Endothelial cell of umbilical vein (primary cell): ENCODE measurements at regions not wholly inside any gene's neighbourhood (a gene's known extent, or its start where the extent isn't known, plus 50 kb on each side); places are given as distances from the start of the nearest gene placed in this dataset.

Experiments used
- BruUV-seq: library from RNA; stranded (reverse); fragments of 400-500 nt; replicated peaks from 2 replicates; lab custom pipeline; 2021; lab: Mats Ljungman, UMichigan
- CTCF ChIA-PET: fragments of 300-600, 350-600 bp; sonication (Branson Sonifier 250); formaldehyde crosslinking; loops from one replicate; lab custom pipeline; 2021; ENCODE audit warnings: antibody characterized with exemption, inconsistent platforms; lab: Charles Lee
- POLR2A ChIA-PET: fragments of 300-600, 350-600 bp; sonication (Branson Sonifier 250); formaldehyde crosslinking; loops from one replicate; lab custom pipeline; 2021; ENCODE audit warnings: antibody characterized with exemption, inconsistent platforms; lab: Charles Lee
- DNase-seq: peaks from one replicate; pipeline ENCODE4 v3.0.0-alpha.2; 2011; ENCODE audit warnings: low read depth, low spot score
- FAIRE-seq: peaks from 2 replicates; lab custom pipeline; 2011; peaks lifted over from hg19 to GRCh38; lab: Jason Lieb, UNC
- H2AFZ ChIP-seq: 2 replicates; pipeline ENCODE4 v1.6.0; 2012; ENCODE audit warnings: low read depth, low read length, control low read depth, inconsistent platforms
- H3K27ac ChIP-seq: 2 replicates; pipeline ENCODE4 v1.5.1; 2011; ENCODE audit warnings: low read depth, mild to moderate bottlenecking, control low read depth, low read length, moderate library complexity; ENCODE audit not compliant: insufficient read depth
- H3K27me3 ChIP-seq, 2 experiments: 2 replicates each; pipeline versions ENCODE4 v1.6.0 to v1.6.1; 2011; ENCODE audit warnings: low read length in 2 of 2, mixed read lengths in 1 of 2; ENCODE audit not compliant: control insufficient read depth in 2 of 2, insufficient read depth in 2 of 2
- H3K36me3 ChIP-seq, 2 experiments: 2 replicates in 1 of 2; 3 replicates in 1 of 2; pipeline ENCODE4 v1.5.1; 2011; ENCODE audit warnings: low read length in 2 of 2, mild to moderate bottlenecking in 1 of 2, moderate library complexity in 1 of 2; ENCODE audit not compliant: control insufficient read depth in 2 of 2, insufficient read depth in 2 of 2; ENCODE audit errors: extremely low read depth in 1 of 2
- H3K4me1 ChIP-seq: 3 replicates; pipeline ENCODE4 v1.5.1; 2011; ENCODE audit warnings: mild to moderate bottlenecking, low read length; ENCODE audit not compliant: control insufficient read depth, insufficient read depth; ENCODE audit errors: extremely low read depth
- H3K4me2 ChIP-seq: 2 replicates; pipeline ENCODE4 v1.6.1; 2011; ENCODE audit warnings: low read length, control low read depth, mixed read lengths; ENCODE audit not compliant: insufficient read depth
- H3K4me3 ChIP-seq, 3 experiments: fragments of 200-600 bp in 1 of 3; sonication (generic), shearing (Covaris generic) in 1 of 3; replicated peaks in 1 of 3; 2 replicates each; pipeline ENCODE4 v1.5.1; 2011 to 2016; ENCODE audit warnings: control low read depth in 3 of 3, low read length in 3 of 3, mild to moderate bottlenecking in 2 of 3, inconsistent platforms in 1 of 3, low read depth in 1 of 3, moderate library complexity in 1 of 3; ENCODE audit not compliant: insufficient read depth in 1 of 3
- H3K79me2 ChIP-seq: 2 replicates; pipeline ENCODE4 v1.6.0; 2012; ENCODE audit warnings: low read length, inconsistent platforms; ENCODE audit not compliant: control insufficient read depth, insufficient read depth
- H3K9ac ChIP-seq: replicated peaks from 2 replicates; pipeline ENCODE3; 2011; ENCODE audit warnings: low read length, control low read depth; ENCODE audit not compliant: insufficient read depth; ENCODE audit errors: extremely low read depth
- H3K9me1 ChIP-seq: replicated peaks from 3 replicates; pipeline ENCODE4 v1.6.0; 2011; ENCODE audit warnings: mild to moderate bottlenecking, low read length; ENCODE audit not compliant: control insufficient read depth, insufficient read depth; ENCODE audit errors: extremely low read depth
- H3K9me3 ChIP-seq: replicated peaks from 2 replicates; pipeline ENCODE4 v1.5.1; 2012; ENCODE audit warnings: low read length, inconsistent platforms; ENCODE audit not compliant: control insufficient read depth, insufficient read depth
- H4K20me1 ChIP-seq: replicated peaks from 2 replicates; pipeline ENCODE3; 2011; ENCODE audit warnings: mild to moderate bottlenecking, low read length; ENCODE audit not compliant: control insufficient read depth, insufficient read depth; ENCODE audit errors: extremely low read depth
- CTCF ChIP-seq, 2 donors: IDR thresholded peaks; 1 replicate in 1 of 2; 2 replicates in 1 of 2; pipeline ENCODE4 v1.5.1; 2011; ENCODE audit warnings: low read length in 2 of 2, mild to moderate bottlenecking in 2 of 2, moderate library complexity in 2 of 2, control low read depth in 1 of 2, inconsistent platforms in 1 of 2, low read depth in 1 of 2; ENCODE audit not compliant: insufficient read depth in 1 of 2; ENCODE audit errors: extremely low read depth in 1 of 2
- FOS ChIP-seq: IDR thresholded peaks from 2 replicates; pipeline ENCODE4 v1.6.1; 2011; ENCODE audit warnings: mild to moderate bottlenecking, low read length, moderate library complexity, borderline replicate concordance; ENCODE audit not compliant: insufficient read depth
- GATA2 ChIP-seq: IDR thresholded peaks from 2 replicates; pipeline ENCODE4 v1.7.0; 2011; ENCODE audit warnings: low read depth, mild to moderate bottlenecking, moderate library complexity, mixed read lengths, low read length; ENCODE audit not compliant: insufficient read length, insufficient read depth
- JUN ChIP-seq: IDR thresholded peaks from 2 replicates; pipeline ENCODE4 v1.6.1; 2011; ENCODE audit warnings: borderline replicate concordance, low read depth; ENCODE audit not compliant: insufficient read length, insufficient read depth
- MAX ChIP-seq: IDR thresholded peaks from 2 replicates; pipeline ENCODE4 v1.6.1; 2011; ENCODE audit not compliant: insufficient read depth, insufficient read length
- MYC ChIP-seq: IDR thresholded peaks from one replicate; pipeline ENCODE4 v1.6.1; 2011; ENCODE audit warnings: mild to moderate bottlenecking, low read depth, low read length
- dilution Hi-C: fragments of 300-500 bp; cut with MboI; formaldehyde crosslinking; loops from one replicate; pipeline ENCODE4 v1.15.0; 2019; ENCODE audit warnings: low sequenced_read_pairs; ENCODE audit not compliant: extremely low pct_ligation_motif_present
- intact Hi-C: fragments of 100-400 bp; cut with micrococcal nuclease; formaldehyde crosslinking; loops from one replicate; pipeline ENCODE4 v1.10.0; 2022

- CTCF ChIA-PET, result no interaction called here
- intact Hi-C loops (no loop called here), dilution Hi-C loops (no loop called here)
- Histone ChIP-seq H3K36me3 (no peaks in the 10 kb centered on the region), H3K79me2 (no peaks in the 10 kb centered on the region), H3K9me3 (no peaks in the 10 kb centered on the region), H3K9ac (no peak overlapping the region), H4K20me1 (no peaks in the 10 kb centered on the region), H3K9me1 (no peaks in the 10 kb centered on the region), H3K27ac (peak overlapping the region; percentile 24), H3K4me3 (peak overlapping the region in 1 of 3 experiments; percentile 5), H3K4me1 (peaks cover 20% of the 10 kb centered on the region), H3K4me2 (peak overlapping the region; percentile 24), H3K27me3 (no peaks in the 10 kb centered on the region), H2AFZ (no peak overlapping the region)
- TF ChIP-seq GATA2 (no peak), JUN (peak; percentile 50), CTCF (IDR thresholded peaks at IDR 0.05; ENCODE audit: extremely low read depth in 1 of 2, insufficient read depth in 1 of 2, low read depth in 1 of 2, low read length in 2 of 2) (no peak), MAX (no peak), MYC (no peak), FOS (peak; percentile 67)
- POLR2A ChIA-PET, result no interaction called here
- FAIRE-seq (peak; percentile 44), DNase-seq (peak; percentile 59)
- no TSS peak for BruUV-seq
These were observed 242.9 kb upstream of the DACH1 start for GRCh38 chr13:72109863-72110262.
